Left forelimb (tissue), 1 donor: ENCODE measurements at regions not wholly inside any gene's neighbourhood (a gene's known extent, or its start where the extent isn't known, plus 50 kb on each side); places are given as distances from the start of the nearest gene placed in this dataset.
"Not testable (repeated sequence)": the region's sequence is repeated elsewhere in the genome, so short reads cannot be mapped to it uniquely, and the experiment has no call there.

Experiments used
- DNase-seq: peaks from one replicate; pipeline ENCODE4 v3.0.0-alpha.2; 2018; ENCODE audit warnings: low spot score

GRCh38 chr2:215536510-215536909, 100.6 kb upstream of the FN1 start:
- DNase-seq: no peak

DNA sequence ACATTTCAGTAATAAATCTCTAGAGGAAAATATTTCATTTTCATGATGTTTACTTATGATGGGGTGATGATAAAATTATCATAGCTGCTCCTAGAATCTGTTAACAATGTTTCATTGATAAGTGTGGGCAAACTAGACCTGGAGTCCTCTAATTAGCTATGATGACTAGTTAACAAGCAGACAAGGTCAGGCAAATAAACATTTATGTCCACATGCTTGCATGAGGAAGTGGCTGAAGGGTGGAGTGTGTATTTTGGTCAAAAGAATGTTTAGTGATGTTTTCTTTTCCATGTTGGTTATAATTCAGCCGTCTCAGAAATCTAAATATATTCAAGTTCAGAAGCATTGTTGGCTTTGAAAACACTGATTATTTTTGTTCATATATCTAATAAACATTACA, 99.9 kb upstream of the FN1 start:
- no peak for DNase-seq

- DNase-seq: no peak
These were observed 99.3 kb upstream of the FN1 start for GRCh38 chr2:215535125-215535668.

DNA sequence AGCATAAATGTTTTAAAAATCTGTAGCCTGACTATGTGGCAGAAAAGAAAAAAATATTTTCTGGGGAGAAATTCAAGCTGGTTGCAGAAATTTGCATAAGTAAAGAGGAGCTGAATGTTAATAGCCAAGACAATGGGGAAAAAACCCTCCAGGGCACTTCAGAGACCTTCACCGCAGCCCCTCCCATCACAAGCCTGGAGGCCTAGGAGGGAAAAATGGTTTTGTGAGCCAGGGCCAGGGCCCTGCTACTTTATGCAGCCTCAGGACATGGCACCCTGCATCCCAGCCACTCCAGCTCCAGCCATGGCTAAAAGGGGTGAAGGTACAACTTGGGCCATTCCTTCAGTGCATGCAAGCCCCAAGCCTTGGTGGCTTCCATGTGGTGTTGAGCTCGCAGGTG, 97.8 kb upstream of the FN1 start:
- DNase-seq: not testable (repeated sequence)

- DNase-seq: no peak
These were observed 97.0 kb upstream of the FN1 start for GRCh38 chr2:215532844-215533243.

GRCh38 chr2:215531284-215531683, 95.4 kb upstream of the FN1 start:
- DNase-seq: no peak

- no peak for DNase-seq
These were observed 94.5 kb upstream of the FN1 start for GRCh38 chr2:215530191-215530968.

DNA sequence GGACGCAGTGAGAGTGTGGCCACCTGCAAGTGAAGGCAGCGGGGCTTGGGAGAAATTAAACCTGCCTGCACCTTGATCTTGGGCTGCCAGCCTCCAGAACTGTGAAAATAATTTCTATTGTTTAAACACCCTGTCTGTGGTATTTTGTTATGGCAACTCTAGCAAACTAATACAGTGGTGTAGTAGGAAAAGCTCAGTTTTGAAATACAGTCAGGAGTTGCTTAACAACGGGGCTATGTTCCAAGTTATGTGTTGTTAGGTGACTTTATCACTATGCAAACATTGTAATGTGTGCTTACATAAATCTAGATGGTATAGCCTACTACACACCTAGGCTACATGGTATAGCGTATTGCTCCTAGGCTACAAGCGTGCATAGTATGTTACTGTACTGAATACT, 93.4 kb upstream of the FN1 start:
- DNase-seq: no peak

GRCh38 chr2:215528555-215528954, 92.7 kb upstream of the FN1 start:
- DNase-seq: no peak

- no peak for DNase-seq
These were observed 91.9 kb upstream of the FN1 start for GRCh38 chr2:215527736-215528135.

- DNase-seq: no peak
These were observed 90.5 kb upstream of the FN1 start for GRCh38 chr2:215526341-215526740.

GRCh38 chr2:215522237-215522636, 86.4 kb upstream of the FN1 start:
- DNase-seq: no peak

- DNase-seq: no peak
These were observed 85.2 kb upstream of the FN1 start for GRCh38 chr2:215521031-215521430.

DNA sequence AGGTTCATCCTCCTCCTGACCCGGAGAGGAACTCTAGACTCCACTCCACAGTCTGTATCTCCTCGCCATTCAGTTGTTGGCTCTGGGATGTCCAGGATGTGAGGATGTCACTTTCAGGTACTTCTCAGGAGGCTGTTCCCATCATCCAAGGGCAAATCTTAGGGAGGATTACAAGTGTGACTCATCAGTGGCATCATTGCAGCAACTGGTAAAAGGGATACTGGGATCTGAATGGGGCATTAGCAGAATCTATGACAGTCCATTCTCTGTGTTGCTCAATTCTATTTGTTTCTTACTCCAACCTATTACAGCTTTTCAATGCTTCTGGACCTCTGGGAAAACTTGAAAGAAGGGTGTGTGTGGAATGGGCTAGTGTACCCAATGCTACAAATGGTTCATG, 81.5 kb upstream of the FN1 start:
- no peak for DNase-seq

DNA sequence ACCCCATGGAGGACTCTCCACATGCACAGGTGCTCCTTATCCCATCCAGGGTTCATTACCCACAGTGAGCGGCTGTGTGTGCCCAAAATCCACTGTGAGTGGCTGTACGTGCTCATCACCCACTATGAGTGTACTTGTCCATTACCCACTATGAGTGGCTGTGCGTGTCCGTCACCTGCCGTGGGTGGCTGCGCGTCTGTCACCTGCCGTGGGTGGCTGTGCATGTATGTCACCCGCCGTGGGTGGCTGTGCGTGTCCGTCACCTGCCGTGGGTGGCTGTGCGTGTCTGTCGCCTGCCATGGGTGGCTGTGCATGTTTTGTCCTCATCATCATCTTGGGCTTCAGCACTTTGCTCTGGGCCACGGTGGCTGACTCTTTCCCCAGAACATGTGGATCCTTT, 78.6 kb upstream of the FN1 start:
- DNase-seq: no peak

GRCh38 chr2:215511454-215512346, 75.8 kb upstream of the FN1 start:
- DNase-seq: no peak

GRCh38 chr2:215507836-215508235, 72.0 kb upstream of the FN1 start:
- no peak for DNase-seq

GRCh38 chr2:215507136-215507535, 71.3 kb upstream of the FN1 start:
- DNase-seq: no peak

DNA sequence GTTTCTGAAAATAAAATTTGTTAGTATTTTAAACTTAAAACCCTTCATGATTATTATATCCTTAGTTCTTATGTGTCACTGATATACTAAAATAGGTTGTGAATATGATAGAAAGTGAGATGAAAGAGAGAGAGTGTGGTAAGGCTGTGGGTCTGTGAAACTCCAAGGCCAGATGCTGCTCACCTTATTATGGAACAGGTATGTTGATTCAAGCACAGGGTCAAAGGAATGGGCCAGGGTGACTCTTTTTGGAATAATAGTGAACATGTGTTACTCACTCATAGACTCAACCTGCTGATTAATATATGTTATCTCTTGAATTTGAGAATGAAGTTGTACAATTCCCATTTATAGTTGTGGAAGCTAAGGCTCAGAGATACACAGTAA, 70.7 kb upstream of the FN1 start:
- no peak for DNase-seq

GRCh38 chr2:215505044-215505786, 69.3 kb upstream of the FN1 start:
- no peak for DNase-seq

GRCh38 chr2:215504547-215504946, 68.7 kb upstream of the FN1 start:
- DNase-seq: no peak

DNA sequence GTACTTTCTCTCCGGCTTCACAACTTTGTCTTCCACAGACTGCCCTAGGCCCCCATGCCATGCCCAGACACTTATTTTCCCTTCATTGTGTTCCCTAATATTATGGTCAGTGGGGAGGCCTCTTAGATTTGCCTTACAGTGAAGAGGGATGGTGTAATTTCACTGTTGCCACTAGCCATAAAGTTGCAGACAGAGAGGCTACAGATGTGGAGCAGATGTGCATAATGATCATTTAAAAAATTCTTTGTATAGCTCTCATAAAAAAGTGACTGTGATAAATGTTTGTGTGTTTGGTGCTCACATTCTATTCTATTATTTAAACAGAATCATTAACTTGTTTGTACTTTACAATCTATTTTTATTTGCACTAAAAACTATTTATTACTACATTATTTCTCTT, 67.5 kb upstream of the FN1 start:
- DNase-seq: no peak
